H1 (cell line): ENCODE measurements at regions not wholly inside any gene's neighbourhood (a gene's known extent, or its start where the extent isn't known, plus 50 kb on each side); places are given as distances from the start of the nearest gene placed in this dataset.

Experiments
- EP300 ChIP-seq, 2 experiments: IDR thresholded peaks; 1 replicate in 1 of 2; 2 replicates in 1 of 2; pipeline ENCODE4 v1.6.1; 2011 to 2012; ENCODE audit warnings: low read depth in 2 of 2, low read length in 2 of 2, mild to moderate bottlenecking in 2 of 2, borderline replicate concordance in 1 of 2, inconsistent platforms in 1 of 2, moderate library complexity in 1 of 2
- EZH2 ChIP-seq: fragments of 200-600 bp; sonication (generic); IDR thresholded peaks from 2 replicates; pipeline ENCODE4 v1.7.1; 2012; ENCODE audit warnings: low read depth, mild to moderate bottlenecking, moderate library complexity, low read length, inconsistent platforms; ENCODE audit not compliant: severe bottlenecking
- JUND ChIP-seq: IDR thresholded peaks from 2 replicates; pipeline ENCODE4 v1.6.1; 2011; ENCODE audit warnings: mild to moderate bottlenecking, improper control_type of control experiment, low read length
- KDM1A ChIP-seq: fragments of 200-600, 300-600 bp; sonication (generic); IDR thresholded peaks from 2 replicates; pipeline ENCODE4 v1.7.1; 2016; ENCODE audit warnings: mild to moderate bottlenecking, low read length, borderline replicate concordance
- NRF1 ChIP-seq: IDR thresholded peaks from 2 replicates; pipeline ENCODE4 v1.6.1; 2011; ENCODE audit warnings: mild to moderate bottlenecking, low read depth, low read length, improper control_type of control experiment
- RFX5 ChIP-seq: IDR thresholded peaks from 2 replicates; pipeline ENCODE4 v1.6.1; 2011; ENCODE audit warnings: low read depth, low read length, improper control_type of control experiment, borderline replicate concordance
- SP1 ChIP-seq: IDR thresholded peaks from 2 replicates; pipeline ENCODE4 v1.6.1; 2011; ENCODE audit warnings: low read depth, low read length
- TAF7 ChIP-seq: optimal IDR thresholded peaks from 2 replicates; pipeline ENCODE3; 2011; ENCODE audit warnings: low read depth, mild to moderate bottlenecking, inconsistent platforms, low read length, moderate library complexity, borderline replicate concordance
- TF ChIP-seq, protein P1 (sequence below): fragments of 300-600 bp; sonication (generic); IDR thresholded peaks from 2 replicates; pipeline ENCODE4 v1.7.1; 2012; ENCODE audit warnings: low read length, moderate library complexity, mild to moderate bottlenecking, inconsistent platforms; ENCODE audit not compliant: insufficient replicate concordance

DNA sequence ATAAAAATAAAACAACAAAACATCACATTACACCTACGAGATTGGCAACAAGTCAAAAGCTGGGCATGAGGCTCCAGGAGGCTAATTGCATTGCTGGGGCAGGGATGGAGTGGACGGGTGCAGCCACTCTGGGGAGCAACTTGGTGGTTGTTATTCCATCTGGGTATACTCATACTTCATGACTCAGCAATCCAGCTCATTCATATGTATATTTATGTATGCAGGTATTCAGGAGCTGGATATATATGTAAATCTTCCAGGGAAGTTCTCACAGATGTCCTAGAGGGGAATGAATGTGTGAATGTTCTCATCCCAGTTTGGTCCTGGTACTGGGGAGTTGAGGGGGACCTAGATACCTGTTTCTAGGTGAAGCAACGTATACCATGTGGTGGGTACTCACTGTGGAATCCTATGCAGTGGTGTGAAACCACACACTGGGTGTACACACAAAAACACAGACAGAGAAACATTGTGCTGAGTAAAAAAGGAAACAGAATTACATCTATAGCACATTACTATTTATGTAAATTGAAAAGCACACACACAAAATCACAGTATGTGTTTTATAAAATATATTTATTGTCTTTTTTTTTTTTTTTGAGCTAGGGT, 79.7 kb upstream of the RAB4A start (continued):
- TF ChIP-seq, protein P1, sequence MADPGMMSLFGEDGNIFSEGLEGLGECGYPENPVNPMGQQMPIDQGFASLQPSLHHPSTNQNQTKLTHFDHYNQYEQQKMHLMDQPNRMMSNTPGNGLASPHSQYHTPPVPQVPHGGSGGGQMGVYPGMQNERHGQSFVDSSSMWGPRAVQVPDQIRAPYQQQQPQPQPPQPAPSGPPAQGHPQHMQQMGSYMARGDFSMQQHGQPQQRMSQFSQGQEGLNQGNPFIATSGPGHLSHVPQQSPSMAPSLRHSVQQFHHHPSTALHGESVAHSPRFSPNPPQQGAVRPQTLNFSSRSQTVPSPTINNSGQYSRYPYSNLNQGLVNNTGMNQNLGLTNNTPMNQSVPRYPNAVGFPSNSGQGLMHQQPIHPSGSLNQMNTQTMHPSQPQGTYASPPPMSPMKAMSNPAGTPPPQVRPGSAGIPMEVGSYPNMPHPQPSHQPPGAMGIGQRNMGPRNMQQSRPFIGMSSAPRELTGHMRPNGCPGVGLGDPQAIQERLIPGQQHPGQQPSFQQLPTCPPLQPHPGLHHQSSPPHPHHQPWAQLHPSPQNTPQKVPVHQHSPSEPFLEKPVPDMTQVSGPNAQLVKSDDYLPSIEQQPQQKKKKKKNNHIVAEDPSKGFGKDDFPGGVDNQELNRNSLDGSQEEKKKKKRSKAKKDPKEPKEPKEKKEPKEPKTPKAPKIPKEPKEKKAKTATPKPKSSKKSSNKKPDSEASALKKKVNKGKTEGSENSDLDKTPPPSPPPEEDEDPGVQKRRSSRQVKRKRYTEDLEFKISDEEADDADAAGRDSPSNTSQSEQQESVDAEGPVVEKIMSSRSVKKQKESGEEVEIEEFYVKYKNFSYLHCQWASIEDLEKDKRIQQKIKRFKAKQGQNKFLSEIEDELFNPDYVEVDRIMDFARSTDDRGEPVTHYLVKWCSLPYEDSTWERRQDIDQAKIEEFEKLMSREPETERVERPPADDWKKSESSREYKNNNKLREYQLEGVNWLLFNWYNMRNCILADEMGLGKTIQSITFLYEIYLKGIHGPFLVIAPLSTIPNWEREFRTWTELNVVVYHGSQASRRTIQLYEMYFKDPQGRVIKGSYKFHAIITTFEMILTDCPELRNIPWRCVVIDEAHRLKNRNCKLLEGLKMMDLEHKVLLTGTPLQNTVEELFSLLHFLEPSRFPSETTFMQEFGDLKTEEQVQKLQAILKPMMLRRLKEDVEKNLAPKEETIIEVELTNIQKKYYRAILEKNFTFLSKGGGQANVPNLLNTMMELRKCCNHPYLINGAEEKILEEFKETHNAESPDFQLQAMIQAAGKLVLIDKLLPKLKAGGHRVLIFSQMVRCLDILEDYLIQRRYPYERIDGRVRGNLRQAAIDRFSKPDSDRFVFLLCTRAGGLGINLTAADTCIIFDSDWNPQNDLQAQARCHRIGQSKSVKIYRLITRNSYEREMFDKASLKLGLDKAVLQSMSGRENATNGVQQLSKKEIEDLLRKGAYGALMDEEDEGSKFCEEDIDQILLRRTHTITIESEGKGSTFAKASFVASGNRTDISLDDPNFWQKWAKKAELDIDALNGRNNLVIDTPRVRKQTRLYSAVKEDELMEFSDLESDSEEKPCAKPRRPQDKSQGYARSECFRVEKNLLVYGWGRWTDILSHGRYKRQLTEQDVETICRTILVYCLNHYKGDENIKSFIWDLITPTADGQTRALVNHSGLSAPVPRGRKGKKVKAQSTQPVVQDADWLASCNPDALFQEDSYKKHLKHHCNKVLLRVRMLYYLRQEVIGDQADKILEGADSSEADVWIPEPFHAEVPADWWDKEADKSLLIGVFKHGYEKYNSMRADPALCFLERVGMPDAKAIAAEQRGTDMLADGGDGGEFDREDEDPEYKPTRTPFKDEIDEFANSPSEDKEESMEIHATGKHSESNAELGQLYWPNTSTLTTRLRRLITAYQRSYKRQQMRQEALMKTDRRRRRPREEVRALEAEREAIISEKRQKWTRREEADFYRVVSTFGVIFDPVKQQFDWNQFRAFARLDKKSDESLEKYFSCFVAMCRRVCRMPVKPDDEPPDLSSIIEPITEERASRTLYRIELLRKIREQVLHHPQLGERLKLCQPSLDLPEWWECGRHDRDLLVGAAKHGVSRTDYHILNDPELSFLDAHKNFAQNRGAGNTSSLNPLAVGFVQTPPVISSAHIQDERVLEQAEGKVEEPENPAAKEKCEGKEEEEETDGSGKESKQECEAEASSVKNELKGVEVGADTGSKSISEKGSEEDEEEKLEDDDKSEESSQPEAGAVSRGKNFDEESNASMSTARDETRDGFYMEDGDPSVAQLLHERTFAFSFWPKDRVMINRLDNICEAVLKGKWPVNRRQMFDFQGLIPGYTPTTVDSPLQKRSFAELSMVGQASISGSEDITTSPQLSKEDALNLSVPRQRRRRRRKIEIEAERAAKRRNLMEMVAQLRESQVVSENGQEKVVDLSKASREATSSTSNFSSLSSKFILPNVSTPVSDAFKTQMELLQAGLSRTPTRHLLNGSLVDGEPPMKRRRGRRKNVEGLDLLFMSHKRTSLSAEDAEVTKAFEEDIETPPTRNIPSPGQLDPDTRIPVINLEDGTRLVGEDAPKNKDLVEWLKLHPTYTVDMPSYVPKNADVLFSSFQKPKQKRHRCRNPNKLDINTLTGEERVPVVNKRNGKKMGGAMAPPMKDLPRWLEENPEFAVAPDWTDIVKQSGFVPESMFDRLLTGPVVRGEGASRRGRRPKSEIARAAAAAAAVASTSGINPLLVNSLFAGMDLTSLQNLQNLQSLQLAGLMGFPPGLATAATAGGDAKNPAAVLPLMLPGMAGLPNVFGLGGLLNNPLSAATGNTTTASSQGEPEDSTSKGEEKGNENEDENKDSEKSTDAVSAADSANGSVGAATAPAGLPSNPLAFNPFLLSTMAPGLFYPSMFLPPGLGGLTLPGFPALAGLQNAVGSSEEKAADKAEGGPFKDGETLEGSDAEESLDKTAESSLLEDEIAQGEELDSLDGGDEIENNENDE = no peak
- TF ChIP-seq KDM1A = no peak
- TF ChIP-seq EP300 (IDR thresholded peaks at IDR 0.05; ENCODE audit: borderline replicate concordance in 1 of 2, low read depth in 2 of 2, low read length in 2 of 2) = peak in 1 of 2 experiments; percentile 61; a peak in 1 of 3 replicates
- no peak for TF ChIP-seq NRF1
- TF ChIP-seq EZH2 = no peak
- peak; percentile 67; the same call in 1 of the 2 replicates for TF ChIP-seq JUND
- TF ChIP-seq RFX5 = no peak
- TF ChIP-seq SP1 = peak; percentile 67; the same call in 1 of the 2 replicates
- TF ChIP-seq TAF7 = no peak
